Omental fat pad (tissue), 3 donors: ENCODE measurements at regions not wholly inside any gene's neighbourhood (a gene's known extent, or its start where the extent isn't known, plus 50 kb on each side); places are given as distances from the start of the nearest gene placed in this dataset.

ENCODE experiments used
- ATAC-seq: fragments of 150-250 bp; one replicate; pipeline ENCODE4 v1.9.1; 2016; ENCODE audit warnings: mild to moderate bottlenecking, moderate library complexity; ENCODE audit not compliant: low FRiP score
- DNase-seq: peaks from one replicate; pipeline ENCODE4 v3.0.0-alpha.2; 2019; ENCODE audit warnings: low spot score
- CTCF ChIP-seq, 3 donors: fragments of 450-650 bp; IDR thresholded peaks; one replicate each; pipeline ENCODE4 v1.5.1; 2016 to 2017; ENCODE audit warnings: antibody characterized with exemption in 3 of 3, mild to moderate bottlenecking in 3 of 3, moderate library complexity in 2 of 3

GRCh38 chr9:99366621-99367020, 144.5 kb downstream of the SEC61B start:
- no peak for DNase-seq
- no peak for ATAC-seq
- no peak for TF ChIP-seq CTCF (IDR thresholded peaks at IDR 0.05)

- peak; percentile 74 for ATAC-seq
- DNase-seq = no peak
- no peak for TF ChIP-seq CTCF (IDR thresholded peaks at IDR 0.05)
Observed at GRCh38 chr9:99368341-99369326, 146.6 kb downstream of the SEC61B start.

GRCh38 chr9:99369327-99369722, 147.2 kb downstream of the SEC61B start:
- no peak for ATAC-seq
- TF ChIP-seq CTCF (IDR thresholded peaks at IDR 0.05) = no peak
- no peak for DNase-seq

GRCh38 chr9:99370376-99370775, 148.3 kb downstream of the SEC61B start:
- no peak for ATAC-seq
- TF ChIP-seq CTCF (IDR thresholded peaks at IDR 0.05) = no peak
- no peak for DNase-seq

- DNase-seq = no peak
- no peak for TF ChIP-seq CTCF (IDR thresholded peaks at IDR 0.05)
- ATAC-seq = no peak
Observed at GRCh38 chr9:99371376-99371775, 149.3 kb downstream of the SEC61B start.

GRCh38 chr9:99373912-99374311, 151.8 kb downstream of the SEC61B start:
- TF ChIP-seq CTCF (IDR thresholded peaks at IDR 0.05) = no peak
- DNase-seq = no peak
- ATAC-seq = no peak

- no peak for DNase-seq
- no peak for TF ChIP-seq CTCF (IDR thresholded peaks at IDR 0.05)
- ATAC-seq = no peak
Observed at GRCh38 chr9:99374793-99375192, 152.7 kb downstream of the SEC61B start.
